ENCODE measurements at regions not wholly inside any gene's neighbourhood (a gene's known extent, or its start where the extent isn't known, plus 50 kb on each side); places are given as distances from the start of the nearest gene placed in this dataset.

DNA sequence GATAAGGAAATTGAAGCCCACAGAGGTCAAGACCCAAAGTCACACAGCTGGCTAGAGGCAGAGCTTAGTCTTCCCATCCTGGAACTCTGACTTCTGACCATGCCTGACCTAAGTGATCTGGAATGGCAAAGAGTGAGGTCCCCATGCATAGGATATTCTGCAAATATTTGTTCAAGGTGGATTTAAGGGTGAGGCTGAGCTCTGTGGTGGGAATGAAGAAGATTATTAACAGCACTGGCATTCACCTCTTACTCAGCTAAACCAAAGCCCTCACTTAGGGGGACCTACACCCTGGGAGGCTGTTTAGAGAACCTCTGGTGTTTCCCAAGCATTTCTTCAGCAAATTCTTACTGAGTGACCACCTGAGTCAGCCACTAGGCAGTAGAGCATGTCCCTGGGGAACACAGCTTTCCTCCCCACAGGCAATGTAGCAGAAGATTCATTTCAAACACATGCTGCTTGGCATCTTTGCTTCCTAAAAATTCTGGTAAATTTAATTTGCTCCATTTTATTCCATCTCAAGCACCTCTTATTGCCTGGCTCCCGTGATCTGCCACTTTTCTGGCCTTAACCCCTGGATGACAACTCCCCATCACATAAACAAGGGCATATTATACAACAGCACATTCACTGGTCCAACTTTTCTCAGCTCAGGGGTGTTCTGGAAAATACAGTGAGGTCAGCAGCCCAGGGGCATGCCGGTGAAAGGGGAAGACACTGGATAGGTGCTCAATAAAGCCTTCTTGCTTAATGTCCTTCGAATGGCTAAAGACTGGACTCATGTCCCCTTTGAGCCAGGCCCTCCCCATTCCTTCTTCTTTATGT is 176.0 kb downstream of the ABHD5 start:
- no peak for DNase-seq (ENCODE audit: low read depth in 2 of 2)

DNA sequence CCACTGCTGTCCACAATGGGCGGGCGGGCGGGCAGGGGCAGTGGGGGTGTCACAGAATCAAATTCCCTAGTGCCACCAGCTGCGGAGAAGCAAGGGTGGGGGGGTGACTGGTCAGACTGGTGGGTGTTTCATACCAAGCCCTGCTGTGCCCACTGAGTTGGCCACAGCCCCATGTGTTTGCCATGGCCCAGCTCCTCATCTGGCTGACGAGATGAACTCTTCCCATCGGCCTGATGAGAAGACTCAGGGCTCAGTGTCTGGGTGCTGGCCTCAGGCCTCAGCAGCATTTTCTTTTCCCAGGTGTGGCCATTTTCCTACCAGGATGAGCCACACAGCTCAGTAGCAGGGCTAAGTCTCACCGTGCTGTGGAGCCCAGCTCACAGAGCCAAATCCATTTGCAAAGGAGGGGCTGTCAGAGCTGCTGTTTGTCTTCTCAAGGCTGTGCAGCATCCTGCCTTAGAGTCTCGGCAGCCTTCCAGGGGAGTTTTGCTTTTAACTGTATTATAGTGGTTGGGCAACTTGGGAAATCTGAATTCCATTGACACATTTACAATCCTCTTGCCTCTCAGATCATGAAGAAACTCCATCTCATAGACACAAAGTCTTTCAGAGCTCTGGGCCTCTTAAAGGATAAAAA is 176.8 kb downstream of the ABHD5 start:
- DNase-seq (ENCODE audit: low read depth in 2 of 2): no peak

DNA sequence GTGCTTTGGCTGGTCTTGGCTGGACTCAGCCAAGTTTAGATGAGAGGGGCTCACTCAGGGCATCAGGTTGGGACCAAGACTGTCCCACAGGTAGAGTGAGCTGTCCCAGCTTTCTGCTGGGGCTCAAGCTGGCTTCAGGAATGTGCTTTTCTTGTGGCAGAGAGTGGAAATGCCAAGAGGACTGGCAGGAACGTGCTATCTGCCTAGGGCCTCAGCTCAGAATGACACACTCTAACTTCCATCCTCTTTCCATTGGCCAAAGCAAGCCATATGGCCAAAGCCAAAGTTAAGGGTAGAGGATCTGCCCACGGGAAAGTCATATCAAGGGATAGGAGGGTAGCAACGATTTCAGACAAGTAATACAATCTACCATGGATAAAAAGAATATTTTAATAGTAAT is 178.8 kb downstream of the ABHD5 start:
- DNase-seq (ENCODE audit: low read depth in 2 of 2): no peak

DNA sequence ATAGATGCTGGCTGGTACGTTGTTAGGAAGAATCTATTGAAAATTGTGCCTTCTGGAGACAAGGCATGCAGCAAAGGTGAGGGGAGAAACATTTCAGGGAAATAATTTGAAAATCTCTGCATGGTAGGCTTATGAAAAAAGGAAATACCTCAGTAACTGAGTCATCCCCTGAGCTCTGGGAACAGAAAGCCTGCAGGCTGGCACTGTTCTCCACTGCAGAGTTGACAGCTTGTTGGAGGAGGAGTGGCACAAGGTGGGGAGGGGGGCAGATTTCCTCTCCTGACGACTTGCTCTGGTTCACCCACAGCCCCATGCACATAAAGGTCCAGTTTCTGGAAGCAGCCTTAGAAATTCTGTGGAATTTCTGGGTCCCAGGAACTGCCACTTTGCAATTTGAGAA is 179.4 kb downstream of the ABHD5 start:
- no peak for DNase-seq (ENCODE audit: low read depth in 2 of 2)

DNA sequence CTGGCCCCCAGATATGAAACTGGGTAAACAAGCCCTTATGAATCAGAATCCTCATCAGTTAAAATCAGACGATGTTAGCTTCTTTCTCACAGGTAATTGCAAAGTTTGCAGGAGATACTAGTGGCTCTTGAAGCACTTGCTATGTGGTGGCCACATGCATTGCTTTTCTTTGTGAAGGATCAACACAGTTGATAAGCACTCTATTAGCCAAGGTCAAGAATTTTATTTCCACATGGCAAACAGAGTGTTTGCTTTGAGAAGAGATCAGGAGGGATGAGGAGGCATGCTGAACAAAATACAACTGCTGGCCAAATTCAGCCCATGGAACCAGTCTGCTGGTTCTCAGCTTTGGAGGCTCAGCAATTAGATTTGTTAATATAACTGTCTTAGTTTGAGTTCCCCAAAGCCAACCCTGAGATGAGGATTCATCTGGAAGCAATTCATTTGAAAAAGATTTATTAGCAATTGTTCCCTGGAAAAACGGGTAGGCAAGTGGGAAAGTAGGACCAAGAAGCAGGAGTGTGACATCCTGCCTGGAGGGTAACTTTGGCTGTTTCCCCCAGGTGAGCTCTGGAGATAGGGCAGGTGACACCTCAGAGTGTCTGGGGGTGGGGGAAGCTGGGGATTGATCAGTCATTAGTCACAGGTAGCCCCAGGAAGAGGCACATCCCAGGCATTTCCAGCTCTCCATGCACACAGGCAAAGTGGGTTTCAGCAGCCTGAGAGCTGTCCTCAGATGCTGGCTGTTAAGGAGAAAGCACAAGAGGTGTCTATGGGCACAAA is 180.3 kb downstream of the ABHD5 start:
- DNase-seq (ENCODE audit: low read depth in 2 of 2): no peak

DNA sequence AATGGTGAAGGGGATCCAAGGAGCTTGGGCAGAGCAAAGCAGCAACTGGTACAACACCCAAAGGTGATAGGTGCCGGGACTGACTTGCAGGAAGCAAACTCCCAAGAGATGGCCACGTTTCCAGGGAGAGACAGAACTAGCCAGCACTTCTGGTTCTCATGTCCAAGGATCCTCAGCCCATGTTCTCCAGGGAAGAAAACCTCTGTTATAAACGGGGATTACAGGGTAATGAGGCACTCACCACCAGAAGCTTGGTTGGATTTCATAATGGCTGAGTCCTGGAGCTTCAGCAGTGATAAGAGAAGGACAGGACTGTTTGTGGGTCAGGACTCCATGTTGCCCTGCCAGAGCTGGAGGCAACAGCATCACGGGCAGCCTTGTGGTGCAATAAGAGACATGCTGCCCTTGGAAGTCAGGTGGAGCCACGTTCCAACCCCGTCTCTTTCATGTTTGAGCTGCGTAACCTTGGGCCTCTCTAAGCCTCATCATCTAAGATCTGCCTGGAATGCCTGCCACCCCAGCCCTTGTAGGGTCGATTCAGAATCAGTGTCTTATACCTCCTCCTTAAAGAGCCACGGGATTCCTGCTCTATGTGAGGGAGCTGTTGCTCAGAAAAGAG is 181.0 kb downstream of the ABHD5 start:
- no peak for DNase-seq (ENCODE audit: low read depth in 2 of 2)

DNA sequence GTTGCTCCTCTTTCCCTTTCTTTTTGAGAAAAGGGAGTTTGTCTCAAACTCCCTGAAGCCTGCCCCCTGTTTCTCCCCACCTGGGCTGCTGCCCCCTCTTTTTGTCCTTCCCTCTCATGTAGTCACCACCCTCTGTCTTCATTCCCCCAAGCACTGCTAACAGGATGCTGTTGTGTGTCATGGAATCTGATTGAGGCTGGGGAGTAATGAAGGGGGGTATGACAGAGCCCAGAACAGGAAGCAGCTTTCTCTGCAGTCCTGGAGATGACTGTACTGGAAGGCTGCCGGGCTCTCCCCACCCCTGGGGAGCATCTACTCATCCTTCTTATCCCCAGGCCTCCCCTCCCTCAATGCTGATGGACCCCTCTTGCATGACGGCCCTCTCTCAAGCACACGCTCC is 181.6 kb downstream of the ABHD5 start:
- DNase-seq (ENCODE audit: low read depth in 2 of 2): no peak

DNA sequence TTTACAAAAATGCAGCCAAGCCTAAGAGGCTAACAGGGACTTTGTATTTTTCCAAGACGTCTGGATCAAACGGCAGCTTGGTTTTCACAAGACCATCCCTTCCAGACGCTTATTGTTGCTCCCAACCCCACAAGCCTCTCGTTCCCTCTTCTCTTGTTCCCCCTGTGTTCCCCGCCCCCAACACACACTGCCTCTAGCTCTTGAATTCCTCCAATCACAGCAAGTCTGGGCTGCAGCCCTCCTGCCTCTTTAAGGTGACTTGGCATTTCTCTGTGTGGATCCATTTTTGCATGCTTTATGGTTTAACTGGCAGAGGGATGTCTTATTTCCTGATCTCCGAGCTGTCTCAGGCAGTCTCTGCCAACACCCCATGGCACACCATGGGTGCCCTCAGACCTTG is 182.2 kb downstream of the ABHD5 start:
- no peak for DNase-seq (ENCODE audit: low read depth in 2 of 2)

DNA sequence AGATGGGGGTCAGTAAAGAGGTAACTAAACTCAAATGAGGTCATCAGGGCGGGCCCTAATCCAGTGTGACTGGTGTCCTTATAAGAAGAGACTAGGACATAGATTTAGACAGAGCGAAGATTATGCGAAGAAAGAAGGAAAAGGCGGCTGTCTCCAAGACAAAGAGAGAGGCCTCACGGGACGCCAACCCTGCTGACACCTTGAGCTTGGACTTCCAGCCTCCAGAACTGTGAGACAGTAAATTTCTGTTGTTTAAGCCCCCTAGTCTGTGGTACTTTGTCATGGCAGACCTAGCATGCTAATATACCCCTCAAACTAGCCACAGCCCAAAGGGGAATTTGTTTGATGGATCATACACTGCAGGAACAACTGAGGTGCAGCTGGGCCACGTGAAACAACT is 183.0 kb downstream of the ABHD5 start:
- no peak for DNase-seq (ENCODE audit: low read depth in 2 of 2)

DNA sequence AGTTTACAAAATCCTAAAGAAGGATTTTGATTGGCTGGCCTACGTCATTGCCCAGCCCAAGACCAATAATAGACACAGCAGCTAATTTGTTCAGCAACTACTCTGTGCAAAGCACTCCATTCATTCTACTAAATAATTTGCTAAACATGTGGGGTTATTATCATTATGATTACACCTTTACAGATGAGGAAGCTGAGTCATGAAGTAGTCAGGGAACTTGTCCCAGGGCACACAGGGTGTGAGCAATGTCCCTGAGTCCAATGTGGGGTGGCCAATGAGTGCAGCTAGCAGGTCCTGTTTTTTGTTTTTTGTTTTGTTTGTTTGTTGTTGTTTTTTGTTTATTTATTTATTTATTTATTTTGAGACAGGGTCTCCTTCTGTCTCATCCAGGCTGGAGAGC is 183.6 kb downstream of the ABHD5 start:
- no peak for DNase-seq (ENCODE audit: low read depth in 2 of 2)

DNA sequence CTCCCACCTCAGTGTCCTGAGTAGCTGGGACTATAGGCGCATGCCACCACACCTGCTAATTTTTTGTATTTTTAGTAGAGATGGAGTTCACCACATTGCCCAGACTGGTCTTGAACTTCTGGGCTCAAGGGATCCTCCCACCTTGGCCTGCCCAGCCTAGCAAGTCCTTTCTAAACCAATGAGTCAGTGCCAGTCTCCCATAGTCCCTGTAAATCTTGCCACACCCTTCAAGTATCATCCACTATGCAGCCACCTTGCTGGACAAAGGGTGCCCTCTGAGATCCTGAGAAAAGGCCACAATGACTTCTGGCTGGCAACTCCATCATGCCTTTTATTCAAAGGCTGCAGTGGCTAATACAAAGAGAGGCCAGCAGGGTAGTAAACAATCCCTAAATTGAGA is 184.0 kb downstream of the ABHD5 start:
- DNase-seq (ENCODE audit: low read depth in 2 of 2): no peak

DNA sequence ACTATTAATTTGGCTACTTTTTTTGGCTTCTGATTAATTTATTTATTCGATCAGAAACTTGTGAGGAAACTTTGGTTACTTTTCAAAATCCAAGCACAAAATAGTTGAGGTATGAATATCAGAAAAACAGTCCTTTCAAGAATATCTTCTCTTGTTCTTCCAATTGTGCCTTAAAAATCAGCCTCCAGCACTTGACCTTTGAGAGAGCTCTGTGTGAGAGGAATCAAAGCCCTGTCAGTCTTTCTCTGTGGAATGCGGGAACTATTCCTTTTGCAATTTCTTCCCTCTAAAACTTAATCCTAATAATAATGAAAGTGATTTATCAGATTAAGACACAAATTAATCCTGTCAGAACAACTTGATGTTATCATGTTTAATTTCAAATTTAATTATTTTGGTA is 185.9 kb downstream of the ABHD5 start:
- no peak for DNase-seq (ENCODE audit: low read depth in 2 of 2)

DNA sequence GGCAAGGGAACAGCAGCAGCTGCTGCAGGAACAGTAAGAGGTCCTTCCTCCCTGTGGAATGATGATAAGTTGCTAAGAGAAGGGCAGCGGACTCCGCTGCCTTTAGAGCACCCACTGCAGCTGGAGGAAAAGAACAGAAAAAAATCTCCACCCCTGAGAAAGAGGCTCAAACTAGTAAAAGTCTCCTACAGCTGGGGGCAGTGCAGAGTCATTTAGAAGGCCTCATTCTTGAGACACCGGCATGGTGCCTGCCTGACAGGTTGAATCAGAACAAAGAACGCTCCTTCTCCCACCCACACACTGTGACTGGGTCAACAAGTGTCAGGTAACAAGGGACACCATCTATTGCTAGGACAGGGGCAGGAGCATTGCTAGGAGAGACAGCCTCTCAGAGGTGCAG is 188.4 kb downstream of the ABHD5 start:
- no peak for DNase-seq (ENCODE audit: low read depth in 2 of 2)

DNA sequence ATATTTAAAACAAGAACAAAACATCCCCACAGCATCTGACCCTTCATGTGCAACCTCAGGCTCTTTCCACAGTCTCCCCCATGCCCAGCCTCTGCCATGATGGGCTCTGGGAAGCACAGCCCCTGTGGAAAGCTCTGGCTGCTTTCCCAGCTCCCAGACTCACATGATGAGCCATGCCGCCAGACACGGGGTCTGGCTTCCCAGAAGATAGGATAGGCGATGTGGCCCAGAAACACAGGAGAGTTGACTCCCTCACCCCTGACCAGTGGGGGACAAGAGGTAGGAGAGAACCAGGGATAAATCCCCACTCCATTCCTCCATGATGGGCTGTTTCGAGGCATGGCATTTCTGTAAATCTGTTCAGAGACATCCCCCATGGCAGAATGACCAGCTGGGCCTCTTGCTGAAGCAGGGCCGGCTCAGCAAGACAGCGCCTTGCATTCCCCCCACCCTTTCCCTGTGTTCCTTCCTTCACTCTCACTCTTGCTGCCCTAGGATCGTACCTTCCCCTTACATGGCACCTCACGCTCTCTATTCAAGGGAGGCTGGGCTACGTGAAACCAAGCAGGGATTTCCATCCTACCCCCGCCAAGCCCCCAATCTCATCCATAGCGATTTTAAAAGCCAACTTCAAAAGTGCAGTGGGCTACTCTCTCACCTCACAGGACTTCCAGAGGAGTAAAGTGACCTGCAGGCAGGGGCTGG is 192.4 kb downstream of the ABHD5 start:
- DNase-seq (ENCODE audit: low read depth in 2 of 2): no peak

DNA sequence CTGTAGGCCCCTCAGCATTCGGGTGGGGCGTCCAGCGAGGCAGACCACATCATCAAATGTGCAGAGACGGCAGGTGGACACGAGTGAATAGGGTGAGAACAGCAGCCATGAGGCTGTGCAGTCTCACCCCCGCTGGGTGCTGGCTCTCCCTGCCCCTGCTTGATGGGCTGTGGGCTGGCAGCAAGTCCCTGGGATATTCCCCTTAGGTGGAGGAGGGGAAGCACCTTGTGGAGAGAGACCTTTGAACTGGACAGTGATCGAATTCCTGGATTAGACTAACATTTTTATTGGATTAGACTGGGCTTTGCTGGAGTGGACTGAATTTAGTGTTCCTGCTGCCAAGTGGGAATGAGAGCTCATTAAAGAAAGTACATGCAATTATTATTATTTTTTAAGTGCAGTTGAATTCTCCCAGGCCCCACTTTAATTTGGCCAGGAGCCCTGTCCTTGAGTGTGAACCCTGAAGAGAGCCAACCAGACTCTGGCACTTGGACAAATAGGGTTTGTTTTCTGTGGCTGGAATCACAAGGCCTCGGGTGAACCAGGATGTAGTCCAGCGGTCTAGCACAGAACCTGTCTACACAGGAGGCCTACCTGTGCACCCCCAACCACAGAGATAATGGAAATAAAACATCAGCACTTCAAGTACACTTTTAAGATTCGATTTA is 193.1 kb downstream of the ABHD5 start:
- no peak for DNase-seq (ENCODE audit: low read depth in 2 of 2)

DNA sequence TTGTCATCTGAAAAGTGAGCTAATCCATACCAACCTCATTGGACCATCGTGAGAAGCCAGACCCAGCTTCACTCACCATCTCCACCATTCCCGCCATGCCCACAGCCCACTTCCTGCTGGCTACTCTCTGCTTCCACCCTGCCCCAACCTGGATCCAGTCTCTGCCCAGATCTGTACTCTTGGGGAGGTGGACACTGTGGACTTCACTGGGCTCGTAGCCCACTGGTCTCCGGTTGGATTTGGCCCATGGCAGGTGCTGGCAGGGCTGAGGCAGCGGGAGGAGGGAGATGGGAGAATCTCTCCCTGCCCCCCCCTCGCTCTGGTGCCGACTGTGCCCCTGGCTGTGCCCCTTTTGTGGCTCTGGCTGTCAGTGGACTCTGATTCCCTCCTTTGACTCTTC is 193.8 kb downstream of the ABHD5 start:
- DNase-seq (ENCODE audit: low read depth in 2 of 2): no peak

DNA sequence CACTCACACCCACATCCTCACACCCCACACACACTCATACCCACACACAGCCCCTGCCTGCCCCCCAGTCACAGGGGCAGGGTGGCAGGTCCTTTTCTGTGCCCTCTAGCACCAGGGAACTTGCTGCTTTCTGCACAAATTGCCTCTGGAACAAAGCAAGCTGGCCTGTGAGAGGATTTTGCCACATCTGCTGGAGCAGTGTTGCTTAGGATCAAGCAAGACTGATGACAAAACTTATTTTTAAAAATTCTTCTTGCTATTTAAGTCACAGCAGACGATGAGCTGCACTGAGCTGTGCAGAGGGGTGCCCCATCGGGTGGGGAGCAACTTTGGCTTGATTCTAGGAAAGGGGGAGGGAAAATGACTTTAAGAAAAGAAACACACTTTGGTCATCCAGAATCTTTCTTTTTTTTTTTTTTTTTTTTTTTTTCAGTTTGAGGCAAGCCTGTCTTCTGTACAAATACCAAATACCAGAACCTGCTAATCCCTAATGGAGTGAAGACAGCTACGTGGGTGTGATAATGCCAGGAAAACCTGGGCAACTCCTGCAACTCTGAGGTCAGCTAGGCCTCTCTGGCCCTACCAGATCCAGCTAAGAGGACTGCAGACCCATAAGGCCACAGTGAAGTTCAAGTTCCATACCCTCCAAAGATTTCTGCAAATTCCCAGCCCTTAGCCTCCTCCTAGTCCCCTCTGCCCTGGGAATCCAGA is 195.3 kb downstream of the ABHD5 start:
- DNase-seq (ENCODE audit: low read depth in 2 of 2): no peak

DNA sequence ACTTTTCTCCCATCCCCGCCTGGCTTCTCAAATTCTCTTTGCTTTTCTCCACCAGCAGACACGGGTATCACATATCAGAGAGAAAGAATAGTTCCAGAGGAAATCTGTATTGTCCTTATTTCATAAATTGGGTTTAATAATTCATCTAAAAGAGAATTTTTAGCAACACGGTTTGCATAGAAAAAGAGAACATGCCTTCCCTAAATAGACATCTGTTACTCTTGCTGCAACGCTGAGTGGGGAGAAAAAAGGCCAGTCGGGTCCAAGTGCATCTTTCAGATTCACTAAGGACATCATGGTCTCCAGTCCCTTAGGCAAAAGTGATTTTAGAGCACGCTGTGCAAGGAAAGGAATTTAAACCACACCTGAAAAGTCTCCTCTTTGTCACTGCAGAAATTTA is 201.3 kb downstream of the ABHD5 start:
- no peak for DNase-seq (ENCODE audit: low read depth in 2 of 2)

DNA sequence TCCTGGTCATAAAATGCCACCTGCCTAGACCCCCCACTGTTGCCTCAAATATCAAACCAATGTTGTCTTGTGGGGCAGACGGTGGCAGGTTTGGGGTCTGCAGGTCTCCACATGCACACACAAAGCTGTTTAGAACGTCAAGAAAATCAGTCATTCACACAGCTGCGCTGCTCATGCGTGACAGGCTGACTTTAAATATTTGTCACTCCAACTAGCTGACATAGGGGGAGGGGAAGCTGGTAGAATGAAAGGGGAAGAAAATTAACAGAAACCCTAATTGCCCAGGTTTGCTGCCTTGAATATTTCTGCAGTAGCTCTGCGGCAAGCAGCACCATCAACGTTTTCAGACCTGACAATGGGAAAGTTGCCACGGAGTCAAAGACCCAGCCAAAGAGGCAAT is 201.8 kb downstream of the ABHD5 start:
- DNase-seq (ENCODE audit: low read depth in 2 of 2): no peak

DNA sequence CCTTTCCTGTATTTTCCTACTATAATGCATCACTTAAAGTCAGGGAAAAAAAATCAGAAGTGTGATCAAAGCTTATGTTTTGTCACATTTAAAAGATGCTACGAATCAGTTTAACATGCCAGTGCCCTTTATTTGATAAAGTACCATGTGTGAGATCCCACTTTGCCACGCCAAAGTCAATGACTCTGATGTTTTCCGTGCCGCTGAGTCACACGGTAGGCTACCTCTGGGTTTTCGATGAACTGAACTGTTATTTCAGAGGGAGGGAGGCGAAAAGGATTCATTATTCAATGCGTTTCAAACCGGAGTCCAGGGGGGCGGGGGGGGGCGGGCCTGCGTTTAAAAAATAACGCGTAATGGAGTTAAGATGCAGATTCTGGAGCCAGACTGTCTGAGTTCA is 203.0 kb downstream of the ABHD5 start:
- no peak for DNase-seq (ENCODE audit: low read depth in 2 of 2)
